ENCODE measurements at regions not wholly inside any gene's neighbourhood (a gene's known extent, or its start where the extent isn't known, plus 50 kb on each side); places are given as distances from the start of the nearest gene placed in this dataset.

- H3K9me3 Mint-ChIP-seq: peaks cover 11% of the 10 kb centered on the region
- no peak for DNase-seq
- H3K36me3 Mint-ChIP-seq: peaks cover 2% of the 10 kb centered on the region
- peaks cover 21% of the 10 kb centered on the region for H3K4me1 Mint-ChIP-seq
- H3K27ac Mint-ChIP-seq: no peak overlapping the region
- H3K4me3 Mint-ChIP-seq: no peak overlapping the region
- H3K27me3 Mint-ChIP-seq: peaks cover 9% of the 10 kb centered on the region
- CTCF ChIA-PET: no interaction called here
These were observed 283.4 kb upstream of the GRIP1 start for GRCh38 chr12:66962290-66962689.

- peaks cover 9% of the 10 kb centered on the region for H3K27me3 Mint-ChIP-seq
- peaks cover 2% of the 10 kb centered on the region for H3K36me3 Mint-ChIP-seq
- H3K4me3 Mint-ChIP-seq: no peak overlapping the region
- H3K4me1 Mint-ChIP-seq: peaks cover 21% of the 10 kb centered on the region
- peaks cover 11% of the 10 kb centered on the region for H3K9me3 Mint-ChIP-seq
- CTCF ChIA-PET: no interaction called here
- no peak overlapping the region for H3K27ac Mint-ChIP-seq
- no peak for DNase-seq
These were observed 285.0 kb upstream of the GRIP1 start for GRCh38 chr12:66963901-66964300.

- CTCF ChIA-PET: no interaction called here
- peaks cover 21% of the 10 kb centered on the region for H3K4me1 Mint-ChIP-seq
- H3K36me3 Mint-ChIP-seq: peaks cover 2% of the 10 kb centered on the region
- peaks cover 11% of the 10 kb centered on the region for H3K9me3 Mint-ChIP-seq
- no peak overlapping the region for H3K4me3 Mint-ChIP-seq
- peak; percentile 72 for DNase-seq
- H3K27me3 Mint-ChIP-seq: peaks cover 9% of the 10 kb centered on the region
- no peak overlapping the region for H3K27ac Mint-ChIP-seq
These were observed 285.8 kb upstream of the GRIP1 start for GRCh38 chr12:66964629-66965028.

- DNase-seq: no peak
- no peak overlapping the region for H3K4me3 Mint-ChIP-seq
- peaks cover 2% of the 10 kb centered on the region for H3K36me3 Mint-ChIP-seq
- peaks cover 9% of the 10 kb centered on the region for H3K27me3 Mint-ChIP-seq
- H3K9me3 Mint-ChIP-seq: peaks cover 13% of the 10 kb centered on the region
- no peak overlapping the region for H3K27ac Mint-ChIP-seq
- CTCF ChIA-PET: no interaction called here
- peaks cover 21% of the 10 kb centered on the region for H3K4me1 Mint-ChIP-seq
These were observed 286.7 kb upstream of the GRIP1 start for GRCh38 chr12:66965621-66966020.

GRCh38 chr12:66971816-66972215 lies 292.9 kb upstream of the GRIP1 start:
- Mint-ChIP-seq H3K27me3 (no peaks in the 10 kb centered on the region), H3K9me3 (peaks cover 2% of the 10 kb centered on the region), H3K27ac (no peak overlapping the region), H3K4me1 (no peaks in the 10 kb centered on the region), H3K36me3 (no peaks in the 10 kb centered on the region), H3K4me3 (no peak overlapping the region)
- DNase-seq: no peak
- CTCF ChIA-PET: no interaction called here

GRCh38 chr12:66976526-66976925 lies 292.6 kb upstream of the CAND1 start:
- no peak overlapping the region for H3K4me3 Mint-ChIP-seq
- CTCF ChIA-PET: no interaction called here
- H3K27me3 Mint-ChIP-seq: no peaks in the 10 kb centered on the region
- H3K36me3 Mint-ChIP-seq: no peaks in the 10 kb centered on the region
- no peaks in the 10 kb centered on the region for H3K4me1 Mint-ChIP-seq
- H3K9me3 Mint-ChIP-seq: no peaks in the 10 kb centered on the region
- DNase-seq: no peak
- H3K27ac Mint-ChIP-seq: no peak overlapping the region

- H3K9me3 Mint-ChIP-seq: no peaks in the 10 kb centered on the region
- CTCF ChIA-PET: no interaction called here
- no peak overlapping the region for H3K4me3 Mint-ChIP-seq
- DNase-seq: no peak
- H3K27me3 Mint-ChIP-seq: no peaks in the 10 kb centered on the region
- no peak overlapping the region for H3K27ac Mint-ChIP-seq
- no peaks in the 10 kb centered on the region for H3K36me3 Mint-ChIP-seq
- H3K4me1 Mint-ChIP-seq: no peaks in the 10 kb centered on the region
These were observed 290.4 kb upstream of the CAND1 start for GRCh38 chr12:66978802-66979201.

- CTCF ChIA-PET: no interaction called here
- no peak overlapping the region for H3K4me3 Mint-ChIP-seq
These were observed 289.9 kb upstream of the CAND1 start for GRCh38 chr12:66979251-66979650.

GRCh38 chr12:66984077-66984476 lies 285.1 kb upstream of the CAND1 start:
- H3K27ac Mint-ChIP-seq: no peak overlapping the region
- DNase-seq: no peak
- H3K27me3 Mint-ChIP-seq: no peaks in the 10 kb centered on the region
- no peaks in the 10 kb centered on the region for H3K9me3 Mint-ChIP-seq
- CTCF ChIA-PET: no interaction called here
- no peaks in the 10 kb centered on the region for H3K4me1 Mint-ChIP-seq
- H3K36me3 Mint-ChIP-seq: no peaks in the 10 kb centered on the region
- H3K4me3 Mint-ChIP-seq: no peak overlapping the region

More at GRCh38 chr12:66979251-66979650, 289.9 kb upstream of the CAND1 start:
- Mint-ChIP-seq H3K27me3 (no peaks in the 10 kb centered on the region), H3K27ac (no peak overlapping the region), H3K4me1 (no peaks in the 10 kb centered on the region), H3K9me3 (no peaks in the 10 kb centered on the region), H3K36me3 (no peaks in the 10 kb centered on the region)
- no peak for DNase-seq

GRCh38 chr12:66984962-66985361 lies 284.2 kb upstream of the CAND1 start:
- Mint-ChIP-seq H3K4me1 (no peaks in the 10 kb centered on the region), H3K27ac (no peak overlapping the region), H3K27me3 (no peaks in the 10 kb centered on the region), H3K36me3 (no peaks in the 10 kb centered on the region), H3K9me3 (no peaks in the 10 kb centered on the region), H3K4me3 (no peak overlapping the region)
- CTCF ChIA-PET: no interaction called here
- DNase-seq: no peak

- Mint-ChIP-seq H3K4me3 (no peak overlapping the region), H3K9me3 (no peaks in the 10 kb centered on the region), H3K4me1 (no peaks in the 10 kb centered on the region), H3K27ac (no peak overlapping the region), H3K27me3 (peaks cover 3% of the 10 kb centered on the region), H3K36me3 (no peaks in the 10 kb centered on the region)
- CTCF ChIA-PET: no interaction called here
- no peak for DNase-seq
These were observed 270.0 kb upstream of the CAND1 start for GRCh38 chr12:66999141-66999540.

GRCh38 chr12:67001251-67001650 lies 267.9 kb upstream of the CAND1 start:
- H3K9me3 Mint-ChIP-seq: no peaks in the 10 kb centered on the region
- H3K36me3 Mint-ChIP-seq: no peaks in the 10 kb centered on the region
- no peak for DNase-seq
- H3K4me3 Mint-ChIP-seq: no peak overlapping the region
- peaks cover 3% of the 10 kb centered on the region for H3K27me3 Mint-ChIP-seq
- no peak overlapping the region for H3K27ac Mint-ChIP-seq
- CTCF ChIA-PET: no interaction called here
- no peaks in the 10 kb centered on the region for H3K4me1 Mint-ChIP-seq

- Mint-ChIP-seq H3K4me3 (no peak overlapping the region), H3K4me1 (no peaks in the 10 kb centered on the region), H3K9me3 (no peaks in the 10 kb centered on the region), H3K27me3 (peaks cover 3% of the 10 kb centered on the region), H3K36me3 (no peaks in the 10 kb centered on the region), H3K27ac (no peak overlapping the region)
- no peak for DNase-seq
- CTCF ChIA-PET: no interaction called here
These were observed 266.4 kb upstream of the CAND1 start for GRCh38 chr12:67002720-67003119.

- no peak for DNase-seq
- no peaks in the 10 kb centered on the region for H3K4me1 Mint-ChIP-seq
- H3K27me3 Mint-ChIP-seq: no peaks in the 10 kb centered on the region
- no peaks in the 10 kb centered on the region for H3K36me3 Mint-ChIP-seq
- H3K27ac Mint-ChIP-seq: no peak overlapping the region
- H3K4me3 Mint-ChIP-seq: no peak overlapping the region
- H3K9me3 Mint-ChIP-seq: no peaks in the 10 kb centered on the region
- CTCF ChIA-PET: no interaction called here
These were observed 262.5 kb upstream of the CAND1 start for GRCh38 chr12:67006610-67007009.

- DNase-seq: no peak
- Mint-ChIP-seq H3K27me3 (no peaks in the 10 kb centered on the region), H3K36me3 (no peaks in the 10 kb centered on the region), H3K4me1 (no peaks in the 10 kb centered on the region), H3K27ac (no peak overlapping the region), H3K9me3 (no peaks in the 10 kb centered on the region), H3K4me3 (no peak overlapping the region)
- CTCF ChIA-PET: no interaction called here
These were observed 254.5 kb upstream of the CAND1 start for GRCh38 chr12:67014642-67015041.

- Mint-ChIP-seq H3K4me3 (no peak overlapping the region), H3K27me3 (no peaks in the 10 kb centered on the region), H3K36me3 (no peaks in the 10 kb centered on the region), H3K4me1 (no peaks in the 10 kb centered on the region), H3K27ac (no peak overlapping the region), H3K9me3 (no peaks in the 10 kb centered on the region)
- CTCF ChIA-PET: no interaction called here
- DNase-seq: no peak
These were observed 251.1 kb upstream of the CAND1 start for GRCh38 chr12:67018105-67018504.

Data from activated naive CD4-positive, alpha-beta T cell treated with anti-CD3 and anti-CD28 coated beads, Interleukin-2, amount 10 ng/mL, durations not matched to agents 7 days and 5 days (primary cell).